IPS DF 4.7 (cell line): ENCODE measurements at regions not wholly inside any gene's neighbourhood (a gene's known extent, or its start where the extent isn't known, plus 50 kb on each side); places are given as distances from the start of the nearest gene placed in this dataset.

Experiments
- DNase-seq: peaks from one replicate; pipeline ENCODE4 v3.0.0-alpha.2; 2013; ENCODE audit warnings: low spot score; ENCODE audit errors: extremely low read depth

GRCh38 chr1:60141276-60141675, 67.7 kb upstream of the C1orf87 start:
- no peak for DNase-seq

- no peak for DNase-seq
These were observed 63.8 kb upstream of the C1orf87 start for GRCh38 chr1:60137406-60137805.

GRCh38 chr1:60136395-60136794, 62.8 kb upstream of the C1orf87 start:
- no peak for DNase-seq

GRCh38 chr1:60134716-60135115, 61.1 kb upstream of the C1orf87 start:
- no peak for DNase-seq

- no peak for DNase-seq
These were observed 60.3 kb upstream of the C1orf87 start for GRCh38 chr1:60133848-60134247.

GRCh38 chr1:60133000-60133673, 59.6 kb upstream of the C1orf87 start:
- DNase-seq, result no peak

GRCh38 chr1:60132108-60132507, 58.5 kb upstream of the C1orf87 start:
- DNase-seq, result no peak

GRCh38 chr1:60130703-60131102, 57.1 kb upstream of the C1orf87 start:
- DNase-seq, result no peak

GRCh38 chr1:60129911-60130310, 56.3 kb upstream of the C1orf87 start:
- no peak for DNase-seq

GRCh38 chr1:60126723-60127122, 53.2 kb upstream of the C1orf87 start:
- DNase-seq, result no peak
